HG02678 (cell line): ENCODE measurements at regions not wholly inside any gene's neighbourhood (a gene's known extent, or its start where the extent isn't known, plus 50 kb on each side); places are given as distances from the start of the nearest gene placed in this dataset.
"Not testable (repeated sequence)": the region's sequence is repeated elsewhere in the genome, so short reads cannot be mapped to it uniquely, and the experiment has no call there.

Experiments used
- ATAC-seq: cut with Tn5 transposase; IDR thresholded peaks from one replicate; pipeline ENCODE4 v1.9.1; 2021; ENCODE audit warnings: mild to moderate bottlenecking, moderate library complexity; ENCODE audit not compliant: unreplicated experiment

DNA sequence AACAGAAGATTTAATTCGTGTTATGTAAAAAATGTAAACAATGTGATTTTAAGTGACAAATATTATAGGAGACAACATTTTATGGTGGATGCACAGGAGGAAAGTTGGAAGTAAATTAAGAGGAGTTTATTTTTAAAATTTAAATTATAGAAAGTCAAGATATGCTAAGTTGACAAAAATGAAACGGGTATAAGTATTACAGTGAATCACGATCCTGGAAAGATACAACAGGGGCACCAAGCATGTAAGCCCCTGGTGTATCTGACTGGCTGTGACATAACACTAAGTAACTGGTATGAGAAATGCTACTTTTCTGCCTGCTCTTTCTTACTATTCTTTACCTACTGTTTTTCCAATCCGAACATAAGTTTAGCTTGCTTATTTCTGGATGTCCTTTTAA lies 419.8 kb upstream of the CHD1 start:
- no peak for ATAC-seq

DNA sequence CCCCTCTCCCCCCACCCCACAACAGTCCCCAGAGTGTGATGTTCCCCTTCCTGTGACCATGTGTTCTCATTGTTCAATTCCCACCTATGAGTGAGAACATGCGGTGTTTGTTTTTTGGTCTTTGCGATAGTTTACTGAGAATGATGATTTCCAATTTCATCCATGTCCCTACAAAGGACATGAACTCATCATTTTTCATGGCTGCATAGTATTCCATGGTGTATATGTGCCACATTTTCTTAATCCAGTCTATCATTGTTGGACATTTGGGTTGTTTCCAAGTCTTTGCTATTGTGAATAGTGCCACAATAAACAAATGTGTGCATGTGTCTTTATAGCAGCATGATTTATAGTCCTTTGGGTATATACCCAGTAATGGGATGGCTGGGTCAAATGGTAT lies 411.0 kb upstream of the CHD1 start:
- not testable (repeated sequence) for ATAC-seq

DNA sequence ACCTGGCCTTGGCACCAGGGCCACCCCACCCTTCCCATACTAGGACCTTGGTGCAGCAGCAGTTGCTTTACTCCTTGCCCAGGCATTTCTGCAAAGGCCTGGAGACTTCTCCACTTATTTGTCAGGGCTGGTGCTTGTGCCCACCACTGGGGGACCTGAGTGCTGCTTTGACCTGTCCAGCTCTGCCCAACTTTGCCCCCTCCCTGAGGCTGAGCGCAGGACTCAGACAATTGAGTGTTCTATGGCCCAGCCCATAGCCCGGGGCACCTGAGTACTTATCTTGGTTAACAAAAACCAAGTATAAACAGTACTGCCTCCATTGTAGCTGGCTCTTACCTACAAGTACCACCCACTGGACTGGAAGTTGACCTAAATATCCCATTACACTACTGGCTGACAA lies 406.1 kb upstream of the CHD1 start:
- ATAC-seq: no peak

DNA sequence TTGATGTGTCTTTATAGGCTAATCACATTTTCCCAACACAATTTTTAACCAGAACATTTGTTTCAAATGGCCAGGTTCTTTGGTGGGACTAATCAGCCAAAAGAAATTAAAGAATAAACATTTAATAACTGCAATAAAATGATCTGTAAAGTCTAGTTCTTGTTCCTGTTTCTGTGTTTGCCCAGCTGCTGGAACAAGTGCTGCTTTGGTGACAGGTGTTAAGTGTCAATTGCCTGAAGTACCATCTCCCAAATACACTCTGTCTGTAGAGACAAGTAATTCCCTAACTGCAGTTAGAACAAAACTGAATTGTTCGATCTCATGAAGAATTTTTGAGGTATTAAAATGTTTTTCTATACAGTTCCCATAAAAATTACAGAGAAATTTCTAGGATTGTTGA lies 402.3 kb upstream of the CHD1 start:
- no peak for ATAC-seq

DNA sequence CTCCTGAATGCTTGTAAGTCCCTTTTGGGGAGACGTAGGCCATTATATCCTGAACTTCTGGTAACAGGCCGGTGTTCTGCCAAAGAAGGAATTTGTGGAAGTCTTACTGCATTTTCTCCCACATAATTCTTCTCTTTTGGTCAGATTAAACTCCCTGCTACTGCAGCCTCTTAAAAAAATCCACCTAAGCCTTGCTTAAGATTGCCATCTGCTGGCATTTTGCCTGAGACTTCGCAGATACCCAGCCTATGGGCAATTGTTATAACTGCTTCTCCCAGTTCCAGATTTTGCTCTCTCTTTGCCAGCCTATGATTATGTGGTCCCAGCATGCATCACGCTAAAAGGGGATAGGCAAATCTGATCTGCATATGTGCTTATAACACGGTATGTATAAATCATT lies 391.6 kb upstream of the CHD1 start:
- ATAC-seq: no peak

DNA sequence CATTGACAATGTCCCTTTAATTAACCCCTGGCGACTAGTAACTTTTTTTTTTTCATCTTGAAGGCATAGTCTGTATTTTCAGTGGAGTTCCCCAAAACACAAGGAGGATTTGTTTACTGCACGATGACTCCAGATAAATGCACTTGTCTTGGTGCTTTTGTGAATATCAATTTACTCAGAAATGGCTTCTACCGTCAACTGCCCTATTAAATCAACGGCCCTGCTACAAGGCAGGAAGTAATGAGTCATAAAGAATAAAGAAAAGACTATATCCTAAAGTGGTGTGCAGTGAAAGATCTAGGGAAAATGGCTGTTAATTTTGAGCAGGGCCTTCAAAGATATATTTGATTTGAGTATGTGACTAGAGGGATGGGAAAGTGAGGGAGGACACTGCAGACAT lies 388.3 kb upstream of the CHD1 start:
- no peak for ATAC-seq

DNA sequence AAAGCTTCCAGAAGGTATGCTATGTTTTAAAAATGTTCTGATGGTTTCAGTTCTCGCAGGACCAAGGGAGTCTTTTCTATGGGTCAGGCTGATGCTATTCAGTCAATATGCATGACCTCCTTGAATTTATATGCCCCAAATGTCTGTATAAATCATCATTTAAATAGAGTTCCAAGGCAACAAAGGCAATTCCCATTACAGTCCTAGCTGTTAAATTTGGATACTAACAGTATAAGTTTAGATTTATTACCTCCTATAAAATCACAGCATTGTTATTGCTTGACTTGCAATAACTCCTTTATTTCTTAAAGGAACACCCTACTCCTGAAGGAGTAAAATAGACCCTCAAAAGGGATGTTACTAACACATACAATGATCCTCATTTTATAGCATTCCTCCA lies 387.7 kb upstream of the CHD1 start:
- ATAC-seq: no peak

DNA sequence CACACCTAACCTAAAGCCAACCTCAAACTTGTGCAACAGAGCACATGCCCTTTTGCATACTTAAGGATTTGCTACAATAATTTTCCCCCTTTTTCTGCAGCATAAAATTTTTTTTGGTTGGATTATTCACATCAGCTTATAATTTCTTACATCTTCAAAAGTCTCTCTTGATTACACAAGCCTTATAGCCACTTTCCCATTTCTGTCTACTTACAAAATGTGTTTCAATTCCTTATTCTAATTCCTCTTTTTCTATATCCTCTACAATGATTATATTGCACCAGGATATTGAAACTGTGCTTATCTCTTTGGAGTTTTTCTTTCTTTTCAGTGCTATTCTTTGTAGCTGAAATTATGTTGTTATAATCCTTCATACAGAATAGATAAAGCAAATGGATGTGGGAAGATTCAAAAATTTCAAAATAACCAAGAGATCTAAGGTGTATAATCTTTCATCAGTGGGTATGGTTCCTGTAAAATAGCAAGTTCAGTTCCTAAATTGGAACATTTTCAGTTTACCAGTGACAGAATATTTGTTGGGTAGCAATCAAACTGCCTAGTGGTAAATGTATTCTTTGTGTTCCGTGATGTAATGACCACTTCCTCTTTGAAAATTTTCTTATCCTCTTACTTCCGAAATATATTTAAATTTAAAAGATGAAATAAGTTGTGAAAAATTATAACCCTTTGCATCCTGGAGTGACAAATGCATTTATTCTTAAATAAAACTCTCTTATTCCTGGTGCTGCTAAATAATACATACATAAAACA lies 386.8 kb upstream of the CHD1 start:
- no peak for ATAC-seq

DNA sequence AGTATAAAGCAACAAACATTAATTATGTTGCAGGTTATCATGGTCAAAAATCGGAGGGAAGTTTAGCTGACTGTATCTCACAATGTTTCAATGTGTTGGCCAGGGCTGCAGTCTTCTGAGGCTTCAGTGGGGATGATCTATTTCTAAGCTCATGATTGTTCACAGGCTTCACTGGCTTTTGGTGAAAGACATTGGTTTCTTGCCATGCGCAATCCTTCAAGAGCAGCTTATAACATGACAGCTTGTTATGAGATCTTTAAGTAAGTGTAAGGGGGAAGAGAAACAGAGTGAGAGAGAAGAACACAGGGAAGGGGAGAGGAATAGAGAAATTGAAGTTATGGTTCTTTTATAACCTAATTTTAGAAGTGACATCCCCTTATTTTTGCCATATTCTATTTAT lies 385.9 kb upstream of the CHD1 start:
- ATAC-seq: no peak

DNA sequence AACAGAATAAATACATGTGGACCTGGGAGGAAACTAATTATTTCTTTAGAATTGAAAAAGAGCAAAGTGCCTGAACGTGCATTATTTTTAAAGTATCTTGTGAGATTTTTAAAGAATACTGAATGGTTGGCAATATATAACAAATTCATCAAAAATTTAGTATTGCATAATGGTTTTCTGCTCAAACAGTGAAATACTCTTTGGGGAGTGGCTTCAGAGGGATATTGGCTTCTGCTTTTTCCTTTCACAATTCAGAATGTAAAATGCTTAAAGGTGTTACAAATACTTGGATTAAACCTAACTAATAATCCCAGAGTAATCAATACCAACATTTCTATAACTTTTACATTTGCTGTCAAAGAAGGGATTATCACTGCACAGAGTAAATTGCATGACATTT lies 379.3 kb upstream of the CHD1 start:
- no peak for ATAC-seq

DNA sequence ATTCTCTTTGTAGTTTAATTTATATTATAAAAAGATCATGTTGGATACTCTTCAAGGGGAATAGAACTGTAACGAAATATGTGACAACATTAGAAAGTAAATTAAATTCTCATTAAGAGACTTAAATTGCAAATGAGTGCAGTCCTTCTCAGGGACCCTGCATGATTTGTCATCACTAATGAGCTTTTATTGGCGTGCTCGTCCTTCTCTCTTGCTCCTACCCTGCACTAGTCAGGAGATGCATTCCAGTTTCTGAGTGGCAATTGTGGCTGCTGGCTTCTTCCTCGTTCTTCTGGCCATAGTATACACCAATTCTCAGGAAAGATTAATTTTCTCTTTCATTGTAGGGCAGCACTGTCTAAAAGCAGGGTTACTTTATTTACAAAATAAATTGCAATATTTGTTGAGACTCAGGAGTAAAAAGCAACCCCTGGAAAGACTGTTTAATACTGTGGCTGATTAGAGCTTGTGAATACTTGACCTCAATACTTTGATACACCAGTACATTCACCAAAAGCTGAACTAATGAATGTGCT lies 376.3 kb upstream of the CHD1 start:
- no peak for ATAC-seq

DNA sequence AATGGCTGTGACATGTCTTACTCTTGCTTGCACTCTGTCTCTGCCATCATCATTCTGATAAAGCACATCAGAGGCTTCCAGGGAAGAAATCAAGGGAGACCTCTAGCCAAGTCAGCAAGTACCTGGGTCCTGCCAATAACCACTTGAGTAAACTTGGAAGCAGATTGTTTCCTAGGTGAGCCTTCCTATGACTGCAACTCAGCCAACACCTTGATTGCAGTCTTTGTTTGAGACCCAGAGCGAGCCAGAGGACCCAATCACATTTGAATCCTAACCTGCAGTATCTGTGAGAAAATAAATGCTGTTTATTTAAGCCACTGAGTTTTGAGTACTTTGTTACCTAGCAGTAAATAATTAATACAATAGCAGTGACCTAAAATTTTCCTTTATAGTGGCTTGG lies 356.8 kb upstream of the CHD1 start:
- ATAC-seq: no peak

DNA sequence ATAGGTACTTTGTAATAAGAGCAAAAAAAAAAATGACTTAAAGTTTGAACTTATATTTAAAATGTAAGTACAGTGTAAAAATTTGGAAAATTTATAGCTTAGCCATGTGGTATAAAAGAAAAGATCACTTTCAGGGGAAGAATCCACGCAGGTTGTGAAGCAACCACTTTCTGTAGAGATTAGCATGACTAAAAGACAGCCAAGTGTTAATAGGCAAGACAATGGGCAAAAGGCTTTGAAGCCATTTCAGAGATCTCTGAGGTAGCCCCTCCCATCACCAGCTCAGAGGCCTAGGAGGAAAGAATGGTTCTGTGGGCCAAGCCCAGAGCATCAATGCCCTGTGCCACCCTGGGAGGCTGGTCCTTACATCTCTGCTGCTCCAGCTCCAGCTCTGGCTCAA lies 346.3 kb upstream of the CHD1 start:
- no peak for ATAC-seq

DNA sequence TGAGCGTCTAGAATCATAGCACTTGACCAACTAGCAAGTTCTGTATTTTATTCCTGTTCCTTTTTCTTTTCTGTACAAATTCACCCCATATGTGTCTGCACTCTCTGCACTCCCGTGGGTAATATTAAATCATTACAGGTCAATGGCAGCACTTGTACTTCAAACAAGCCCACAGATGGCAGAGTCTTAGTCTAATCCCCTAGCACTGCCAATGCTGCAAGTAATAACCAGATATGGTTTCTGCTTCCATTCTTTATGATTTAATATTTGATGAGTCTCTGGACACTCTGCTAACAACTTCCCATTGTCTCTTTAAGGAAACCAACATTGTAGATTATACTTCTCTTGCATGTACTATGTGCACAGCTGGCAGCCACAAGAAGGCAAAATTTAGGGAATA lies 343.8 kb upstream of the CHD1 start:
- ATAC-seq: no peak

DNA sequence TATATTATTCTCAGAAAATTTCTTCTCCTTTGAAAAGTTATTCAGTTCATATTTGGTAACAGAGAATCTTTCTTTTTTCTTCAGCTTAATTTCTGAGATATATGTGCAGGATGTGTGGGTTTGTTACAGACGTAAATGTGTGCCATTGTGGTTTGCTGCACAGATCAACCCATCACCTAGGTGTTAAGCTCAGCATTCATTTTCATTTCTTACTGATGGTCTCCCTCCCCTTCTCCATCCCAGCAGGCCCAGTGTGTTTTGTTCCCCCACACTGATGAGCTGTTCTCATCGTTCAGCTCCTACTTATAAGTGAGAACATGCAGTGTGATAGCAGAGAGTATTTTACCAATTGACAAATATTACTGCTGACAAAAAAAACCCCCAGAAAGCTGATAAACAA lies 330.0 kb upstream of the CHD1 start:
- ATAC-seq: no peak

DNA sequence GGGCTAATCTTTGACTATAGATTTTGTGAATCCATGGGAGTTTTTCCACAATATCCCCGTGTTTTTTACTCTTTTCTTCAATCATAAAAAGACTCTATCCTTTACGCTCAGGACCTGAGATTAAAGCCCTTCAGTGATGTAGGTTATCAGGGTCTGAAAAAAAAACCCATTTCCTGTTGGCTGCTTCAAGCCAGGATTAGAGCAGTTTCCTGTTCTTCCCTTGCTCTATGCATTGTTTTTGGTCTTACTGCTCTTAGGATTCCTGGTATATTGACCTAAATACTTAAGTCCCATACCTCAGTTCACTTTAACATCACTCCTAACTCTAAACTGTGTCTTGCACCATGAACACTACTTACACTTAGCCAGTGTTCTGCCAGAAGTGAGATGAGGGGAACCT lies 319.3 kb upstream of the CHD1 start:
- no peak for ATAC-seq

DNA sequence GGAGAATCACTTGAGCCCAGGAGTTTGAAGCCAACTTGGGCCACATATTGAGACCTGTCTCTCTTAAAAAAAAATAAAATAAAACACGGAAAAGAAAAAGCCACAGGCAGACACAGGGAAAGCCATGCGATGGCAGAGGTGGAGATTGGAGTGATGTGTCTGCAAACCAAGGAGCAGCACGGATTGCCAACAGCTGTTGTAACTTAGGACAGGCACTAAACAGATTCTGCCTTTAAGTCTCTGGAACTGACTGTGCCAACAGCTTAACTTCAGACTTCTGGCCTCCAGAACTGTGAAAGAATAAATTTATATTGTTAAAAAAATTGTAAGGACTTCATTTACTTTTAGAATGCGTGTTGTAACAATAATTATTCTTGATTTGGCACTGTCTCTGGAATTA lies 318.5 kb upstream of the CHD1 start:
- ATAC-seq: no peak

DNA sequence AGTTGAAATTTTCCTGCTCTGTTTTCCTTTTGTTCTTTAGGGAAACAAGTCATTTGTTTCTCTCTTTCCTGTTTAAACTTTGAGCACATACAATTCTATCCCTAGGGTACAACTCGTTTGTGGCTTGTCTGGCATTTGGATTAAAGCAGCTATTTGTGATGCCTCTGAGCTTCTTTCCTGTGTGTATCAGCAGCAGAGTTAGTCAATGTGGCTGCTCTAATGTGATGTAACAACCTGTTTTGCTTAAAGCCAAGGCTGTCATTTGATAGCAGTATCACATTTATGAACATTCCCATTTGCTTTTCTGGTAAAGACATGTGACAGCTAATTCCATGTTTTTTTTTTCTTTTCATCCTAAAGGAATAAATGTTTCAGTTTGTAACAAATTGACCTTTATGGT lies 314.3 kb upstream of the CHD1 start:
- ATAC-seq: no peak

DNA sequence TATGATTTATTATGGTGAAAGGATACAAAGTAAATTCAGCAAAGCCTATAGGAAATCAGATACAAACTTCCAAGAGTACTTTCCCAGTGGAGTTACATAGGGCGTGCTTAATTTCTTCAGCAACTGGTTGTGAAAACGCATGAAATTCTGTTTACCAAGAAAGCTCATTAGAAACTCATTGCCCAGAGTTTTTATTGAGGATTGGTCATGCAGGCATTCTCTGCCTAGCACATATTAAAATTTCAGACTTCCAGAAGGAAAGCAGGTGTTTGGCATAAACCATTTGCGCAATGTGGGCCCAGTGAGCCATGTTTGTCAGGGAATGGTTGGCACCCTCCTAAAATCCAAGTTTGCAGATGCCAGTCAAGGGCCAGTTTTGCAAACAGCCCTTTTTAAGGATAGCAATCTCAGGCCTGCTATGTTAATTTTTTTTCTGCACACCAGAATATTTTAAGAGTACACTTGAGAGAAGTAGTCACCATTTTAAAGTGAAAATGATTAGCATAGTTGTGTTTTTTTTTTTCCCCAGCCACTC lies 311.1 kb upstream of the CHD1 start:
- no peak for ATAC-seq

DNA sequence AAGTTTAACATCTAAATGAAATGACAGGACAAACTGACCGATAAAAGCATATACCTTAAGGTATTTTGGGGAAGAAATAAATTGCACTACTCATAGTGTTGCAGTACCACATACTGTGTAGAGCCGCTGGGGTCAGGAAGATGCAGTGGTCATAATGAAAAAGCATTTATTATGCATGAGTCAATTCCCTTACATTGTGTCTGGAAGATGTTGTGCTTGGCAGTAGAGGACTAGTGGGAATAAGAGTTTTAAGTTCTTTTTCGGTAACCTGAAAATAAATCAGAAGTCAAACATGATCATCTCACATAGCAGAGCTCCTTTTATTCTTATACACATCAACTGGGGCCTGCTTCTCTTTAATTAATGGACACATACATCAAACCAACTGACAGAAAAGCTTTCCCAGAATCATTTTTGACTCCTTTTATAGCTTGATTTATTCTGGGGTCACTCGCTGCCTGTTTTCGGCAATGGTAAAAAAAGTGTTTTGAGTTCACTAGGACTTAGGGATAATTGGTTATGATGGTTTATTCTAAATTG lies 262.5 kb upstream of the CHD1 start:
- no peak for ATAC-seq

DNA sequence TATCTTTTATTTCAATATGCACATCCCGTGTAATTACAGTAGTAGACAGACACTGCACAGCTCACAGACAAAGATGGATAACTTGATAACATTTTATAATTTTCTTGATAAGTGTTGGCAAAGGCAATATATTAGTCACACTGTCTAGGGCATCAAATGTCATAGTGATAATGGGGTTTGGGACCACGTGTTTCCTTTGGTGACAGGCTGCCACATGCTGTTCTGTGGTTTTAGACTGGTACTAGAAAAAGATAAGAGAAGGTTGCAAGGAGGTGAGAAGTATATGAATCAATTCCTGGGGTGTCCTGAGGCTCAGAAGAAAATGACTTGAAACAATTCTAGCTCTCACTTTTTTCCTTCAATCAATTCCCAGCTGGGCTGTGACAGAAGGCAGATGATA lies 258.8 kb upstream of the CHD1 start:
- no peak for ATAC-seq

DNA sequence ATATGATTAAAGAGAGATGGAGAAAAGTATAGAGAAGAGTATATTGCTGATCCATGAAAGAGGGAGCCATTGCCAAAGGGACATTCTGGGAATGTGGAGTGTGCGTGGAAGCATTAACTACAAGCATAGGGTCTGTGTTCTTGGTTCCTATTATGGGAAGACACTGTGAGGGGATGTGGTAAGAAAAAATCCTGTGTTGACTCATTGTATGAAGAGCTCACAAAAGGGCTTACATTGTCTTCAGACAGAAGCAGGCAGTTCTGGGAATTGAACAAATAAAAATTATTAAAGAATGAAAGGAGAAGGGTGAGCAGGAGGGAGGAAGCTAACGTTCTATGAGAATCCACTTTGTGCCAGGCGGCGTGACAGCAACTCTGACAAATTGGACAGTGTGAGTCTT lies 250.4 kb upstream of the CHD1 start:
- no peak for ATAC-seq

DNA sequence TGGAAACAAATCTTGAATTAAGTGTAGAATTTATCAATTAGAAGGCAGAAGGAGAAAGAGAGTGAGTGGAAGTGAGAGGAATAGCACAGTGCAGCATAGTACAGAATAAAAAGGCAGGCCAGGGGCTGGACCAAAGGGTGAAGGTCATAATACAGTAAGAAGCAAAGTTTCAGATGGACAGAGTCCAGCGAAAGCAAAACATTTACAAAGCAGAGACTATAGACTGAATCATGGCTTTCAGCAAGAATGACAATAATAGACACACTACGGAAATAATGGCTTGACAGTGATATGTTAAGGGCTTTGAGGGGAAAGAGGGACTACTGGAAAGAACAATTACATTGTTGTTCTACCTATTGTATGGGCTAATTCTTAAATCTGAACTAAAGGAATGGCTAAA lies 249.0 kb upstream of the CHD1 start:
- ATAC-seq: no peak
